ENCODE measurements at regions not wholly inside any gene's neighbourhood (a gene's known extent, or its start where the extent isn't known, plus 50 kb on each side); places are given as distances from the start of the nearest gene placed in this dataset.

DNA sequence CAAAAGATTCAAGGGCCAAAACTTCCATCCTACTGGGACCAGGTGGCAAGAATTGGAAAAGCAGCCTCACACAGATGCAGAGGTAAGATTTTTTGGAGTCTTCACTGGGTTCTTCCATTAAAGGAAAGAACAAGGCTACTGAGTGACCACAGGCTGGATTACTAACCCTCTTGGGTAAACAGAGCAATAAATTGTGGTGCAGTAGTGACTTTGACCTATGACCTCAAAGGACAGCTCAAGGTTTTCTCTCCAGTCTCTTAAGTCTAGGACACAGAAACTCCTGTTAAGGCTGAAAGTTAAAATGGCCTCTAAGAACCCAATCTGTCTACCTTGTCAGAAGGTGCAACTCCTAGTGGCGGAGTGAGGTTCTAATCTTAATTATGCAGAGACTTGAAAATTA, 464.9 kb downstream of the SMARCA1 start:
- TF ChIP-seq, protein P1, sequence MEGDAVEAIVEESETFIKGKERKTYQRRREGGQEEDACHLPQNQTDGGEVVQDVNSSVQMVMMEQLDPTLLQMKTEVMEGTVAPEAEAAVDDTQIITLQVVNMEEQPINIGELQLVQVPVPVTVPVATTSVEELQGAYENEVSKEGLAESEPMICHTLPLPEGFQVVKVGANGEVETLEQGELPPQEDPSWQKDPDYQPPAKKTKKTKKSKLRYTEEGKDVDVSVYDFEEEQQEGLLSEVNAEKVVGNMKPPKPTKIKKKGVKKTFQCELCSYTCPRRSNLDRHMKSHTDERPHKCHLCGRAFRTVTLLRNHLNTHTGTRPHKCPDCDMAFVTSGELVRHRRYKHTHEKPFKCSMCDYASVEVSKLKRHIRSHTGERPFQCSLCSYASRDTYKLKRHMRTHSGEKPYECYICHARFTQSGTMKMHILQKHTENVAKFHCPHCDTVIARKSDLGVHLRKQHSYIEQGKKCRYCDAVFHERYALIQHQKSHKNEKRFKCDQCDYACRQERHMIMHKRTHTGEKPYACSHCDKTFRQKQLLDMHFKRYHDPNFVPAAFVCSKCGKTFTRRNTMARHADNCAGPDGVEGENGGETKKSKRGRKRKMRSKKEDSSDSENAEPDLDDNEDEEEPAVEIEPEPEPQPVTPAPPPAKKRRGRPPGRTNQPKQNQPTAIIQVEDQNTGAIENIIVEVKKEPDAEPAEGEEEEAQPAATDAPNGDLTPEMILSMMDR (IDR thresholded peaks at IDR 0.05), result no peak
- no peak for TF ChIP-seq POLR2A (IDR thresholded peaks at IDR 0.05)

Data from Peyer's patch (tissue), 4 donors.